PC-3 (cell line): ENCODE measurements at regions not wholly inside any gene's neighbourhood (a gene's known extent, or its start where the extent isn't known, plus 50 kb on each side); places are given as distances from the start of the nearest gene placed in this dataset.
A peak's percentile ranks its signal among the peaks of the same experiment; 100 is the strongest.

Experiments
- ATAC-seq: fragments of 200-7000 bp; cut with Tn5 transposase; 2 replicates; pipeline ENCODE4 v1.9.1; 2020; ENCODE audit warnings: mild to moderate bottlenecking, moderate library complexity
- BruUV-seq: library from RNA; stranded (reverse); fragments of 400-500 nt; replicated peaks from 2 replicates; lab custom pipeline; 2021; lab: Mats Ljungman, UMichigan
- CTCF ChIA-PET: fragments of 300-600 bp; sonication (Branson Sonifier 250); formaldehyde crosslinking; loops from one replicate; lab custom pipeline; 2022; ENCODE audit warnings: antibody characterized with exemption; lab: Charles Lee
- POLR2A ChIA-PET: fragments of 300-600 bp; sonication (Branson Sonifier 250); formaldehyde crosslinking; loops from one replicate; lab custom pipeline; 2022; ENCODE audit warnings: antibody characterized with exemption; ENCODE audit not compliant: unreplicated experiment; lab: Charles Lee
- DNase-seq: peaks from one replicate; pipeline ENCODE4 v3.0.0-alpha.2; 2015
- H2AFZ ChIP-seq: fragments of 300-600 bp; sonication (generic); 2 replicates; pipeline ENCODE4 v1.6.0; 2016; ENCODE audit warnings: antibody characterized with exemption, low read length
- H3F3A ChIP-seq: fragments of 300-600 bp; sonication (generic); one replicate; pipeline ENCODE4 v1.6.0; 2017; ENCODE audit warnings: antibody characterized with exemption, low read length, control low read depth, mild to moderate bottlenecking; ENCODE audit not compliant: unreplicated experiment
- H3K27ac ChIP-seq: fragments of 300-600 bp; sonication (generic); 2 replicates; pipeline ENCODE4 v1.5.1; 2016; ENCODE audit warnings: mild to moderate bottlenecking, low read length
- H3K27me3 ChIP-seq: fragments of 300-600 bp; sonication (generic); 2 replicates; pipeline ENCODE4 v1.6.1; 2016; ENCODE audit warnings: low read length, mixed read lengths
- H3K36me3 ChIP-seq: fragments of 300-600 bp; sonication (generic); 2 replicates; pipeline ENCODE4 v1.6.1; 2016; ENCODE audit warnings: low read depth, mixed run types, low read length, mixed read lengths
- H3K4me1 ChIP-seq: fragments of 300-600 bp; sonication (generic); 2 replicates; pipeline ENCODE4 v1.5.1; 2016; ENCODE audit warnings: low read length; ENCODE audit not compliant: insufficient read depth
- H3K4me2 ChIP-seq: fragments of 300-600 bp; sonication (generic); 2 replicates; pipeline ENCODE4 v1.6.0; 2016; ENCODE audit warnings: low read length
- H3K4me3 ChIP-seq: fragments of 300-600 bp; sonication (generic); 2 replicates; pipeline ENCODE4 v1.5.1; 2016; ENCODE audit warnings: mild to moderate bottlenecking, low read length, mixed read lengths
- H3K79me2 ChIP-seq: fragments of 300-600 bp; sonication (generic); 2 replicates; pipeline ENCODE4 v1.6.1; 2017; ENCODE audit warnings: low read length, mixed read lengths
- H3K9ac ChIP-seq: fragments of 300-600 bp; sonication (generic); 2 replicates; pipeline ENCODE4 v1.6.0; 2016; ENCODE audit warnings: mild to moderate bottlenecking, low read length
- H3K9me2 ChIP-seq: fragments of 300-600 bp; sonication (generic); replicated peaks from 2 replicates; pipeline ENCODE4 v1.6.1; 2016; ENCODE audit warnings: mixed run types, low read length, mixed read lengths
- H3K9me3 ChIP-seq: fragments of 300-600 bp; sonication (generic); 2 replicates; pipeline ENCODE4 v1.6.1; 2016; ENCODE audit warnings: low read length, mixed read lengths
- H4K20me1 ChIP-seq: fragments of 300-600 bp; sonication (generic); 2 replicates; pipeline ENCODE4 v1.6.1; 2016; ENCODE audit warnings: low read length, mixed read lengths
- EZH2 ChIP-seq: fragments of 300-600 bp; sonication (generic); IDR thresholded peaks from one replicate; pipeline ENCODE4 v1.6.1; 2017; ENCODE audit warnings: antibody characterized with exemption, mild to moderate bottlenecking, low read length; ENCODE audit not compliant: unreplicated experiment
- EZH2phosphoT487 ChIP-seq: fragments of 300-600 bp; sonication (generic); IDR thresholded peaks from 2 replicates; pipeline ENCODE4 v1.6.1; 2018; ENCODE audit warnings: mild to moderate bottlenecking, antibody characterized with exemption, low read length, borderline replicate concordance
- intact Hi-C: fragments of 100-400 bp; cut with micrococcal nuclease; formaldehyde crosslinking; loops from 2 replicates; pipeline ENCODE4 v1.9.0; 2023
- TF ChIP-seq, protein P1 (sequence below): fragments of 300-600 bp; sonication (generic); conservative IDR thresholded peaks from 2 replicates; pipeline ENCODE4 v1.5.1; 2017; ENCODE audit warnings: antibody characterized with exemption, low read depth, mild to moderate bottlenecking, low read length

DNA sequence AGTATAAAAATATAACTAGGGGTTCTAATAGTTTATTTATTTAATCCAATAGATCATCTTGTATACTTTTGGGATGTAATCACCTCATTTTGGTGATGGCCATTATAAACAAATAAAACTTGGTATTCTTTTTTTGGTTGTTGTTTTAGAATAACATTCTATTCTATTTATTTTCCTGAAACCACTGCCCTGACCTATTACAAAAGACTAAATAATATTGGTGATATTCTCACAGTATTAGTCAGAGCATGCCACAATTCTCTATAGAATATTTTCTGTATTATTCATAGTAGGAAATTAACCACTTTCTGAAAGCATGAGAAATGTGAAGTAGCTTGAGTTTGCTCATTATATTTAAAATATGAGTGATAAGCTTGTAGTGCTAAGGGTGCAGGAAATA lies 54.1 kb upstream of the LRRC7 start:
- intact Hi-C loops, result no loop called here
- ATAC-seq (no peak), DNase-seq (peak; percentile 42)
- H3K4me2 ChIP-seq, result no peak overlapping the region
- H4K20me1 ChIP-seq, result no peaks in the 10 kb centered on the region
- no TSS peak for BruUV-seq
- no peaks in the 10 kb centered on the region for H3K79me2 ChIP-seq
- no peaks in the 10 kb centered on the region for H3K9me2 ChIP-seq
- no peak overlapping the region for H3K9ac ChIP-seq
- H3K27me3 ChIP-seq, result no peaks in the 10 kb centered on the region
- H3K9me3 ChIP-seq, result no peaks in the 10 kb centered on the region
- H3K4me3 ChIP-seq, result no peak overlapping the region
- H3K36me3 ChIP-seq, result no peaks in the 10 kb centered on the region
- no peak overlapping the region for H2AFZ ChIP-seq
- TF ChIP-seq EZH2phosphoT487, result no peak
- TF ChIP-seq, protein P1, sequence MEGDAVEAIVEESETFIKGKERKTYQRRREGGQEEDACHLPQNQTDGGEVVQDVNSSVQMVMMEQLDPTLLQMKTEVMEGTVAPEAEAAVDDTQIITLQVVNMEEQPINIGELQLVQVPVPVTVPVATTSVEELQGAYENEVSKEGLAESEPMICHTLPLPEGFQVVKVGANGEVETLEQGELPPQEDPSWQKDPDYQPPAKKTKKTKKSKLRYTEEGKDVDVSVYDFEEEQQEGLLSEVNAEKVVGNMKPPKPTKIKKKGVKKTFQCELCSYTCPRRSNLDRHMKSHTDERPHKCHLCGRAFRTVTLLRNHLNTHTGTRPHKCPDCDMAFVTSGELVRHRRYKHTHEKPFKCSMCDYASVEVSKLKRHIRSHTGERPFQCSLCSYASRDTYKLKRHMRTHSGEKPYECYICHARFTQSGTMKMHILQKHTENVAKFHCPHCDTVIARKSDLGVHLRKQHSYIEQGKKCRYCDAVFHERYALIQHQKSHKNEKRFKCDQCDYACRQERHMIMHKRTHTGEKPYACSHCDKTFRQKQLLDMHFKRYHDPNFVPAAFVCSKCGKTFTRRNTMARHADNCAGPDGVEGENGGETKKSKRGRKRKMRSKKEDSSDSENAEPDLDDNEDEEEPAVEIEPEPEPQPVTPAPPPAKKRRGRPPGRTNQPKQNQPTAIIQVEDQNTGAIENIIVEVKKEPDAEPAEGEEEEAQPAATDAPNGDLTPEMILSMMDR, result no peak
- TF ChIP-seq EZH2, result no peak
- no peaks in the 10 kb centered on the region for H3F3A ChIP-seq
- ChIA-PET POLR2A (no interaction called here), CTCF (no interaction called here)
- H3K4me1 ChIP-seq, result no peaks in the 10 kb centered on the region
- H3K27ac ChIP-seq, result no peak overlapping the region
